ENCODE measurements at regions not wholly inside any gene's neighbourhood (a gene's known extent, or its start where the extent isn't known, plus 50 kb on each side); places are given as distances from the start of the nearest gene placed in this dataset.

DNA sequence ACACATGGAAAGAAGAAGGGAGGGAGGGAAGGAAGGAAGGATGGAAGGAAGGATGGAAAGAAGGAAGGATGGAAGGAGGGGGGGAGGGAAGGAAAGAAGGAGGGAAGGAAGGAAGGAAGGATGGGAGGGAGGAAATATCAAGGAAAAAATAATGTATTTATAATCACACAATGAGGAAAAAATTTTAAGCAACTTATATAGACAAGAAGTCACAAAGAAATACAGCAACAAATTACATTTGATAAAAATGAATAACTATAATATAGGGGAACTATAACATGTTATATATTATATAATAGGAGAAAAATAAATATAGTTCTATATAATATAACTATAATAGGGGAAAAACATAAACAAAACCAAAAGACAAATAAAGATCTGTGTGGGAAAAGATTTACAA, 441.8 kb downstream of the LRATD1 start:
- TF ChIP-seq, protein P1, sequence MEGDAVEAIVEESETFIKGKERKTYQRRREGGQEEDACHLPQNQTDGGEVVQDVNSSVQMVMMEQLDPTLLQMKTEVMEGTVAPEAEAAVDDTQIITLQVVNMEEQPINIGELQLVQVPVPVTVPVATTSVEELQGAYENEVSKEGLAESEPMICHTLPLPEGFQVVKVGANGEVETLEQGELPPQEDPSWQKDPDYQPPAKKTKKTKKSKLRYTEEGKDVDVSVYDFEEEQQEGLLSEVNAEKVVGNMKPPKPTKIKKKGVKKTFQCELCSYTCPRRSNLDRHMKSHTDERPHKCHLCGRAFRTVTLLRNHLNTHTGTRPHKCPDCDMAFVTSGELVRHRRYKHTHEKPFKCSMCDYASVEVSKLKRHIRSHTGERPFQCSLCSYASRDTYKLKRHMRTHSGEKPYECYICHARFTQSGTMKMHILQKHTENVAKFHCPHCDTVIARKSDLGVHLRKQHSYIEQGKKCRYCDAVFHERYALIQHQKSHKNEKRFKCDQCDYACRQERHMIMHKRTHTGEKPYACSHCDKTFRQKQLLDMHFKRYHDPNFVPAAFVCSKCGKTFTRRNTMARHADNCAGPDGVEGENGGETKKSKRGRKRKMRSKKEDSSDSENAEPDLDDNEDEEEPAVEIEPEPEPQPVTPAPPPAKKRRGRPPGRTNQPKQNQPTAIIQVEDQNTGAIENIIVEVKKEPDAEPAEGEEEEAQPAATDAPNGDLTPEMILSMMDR (IDR thresholded peaks at IDR 0.05), result no peak
- TF ChIP-seq POLR2A (IDR thresholded peaks at IDR 0.05), result no peak
